ENCODE measurements at regions not wholly inside any gene's neighbourhood (a gene's known extent, or its start where the extent isn't known, plus 50 kb on each side); places are given as distances from the start of the nearest gene placed in this dataset.

- Histone ChIP-seq H3K4me2 (ENCODE audit: insufficient read depth in 1 of 2, low read depth in 2 of 2, low read length in 2 of 2) (no peak overlapping the region), H3K27ac (ENCODE audit: low read depth, low read length) (no peak overlapping the region), H3K36me3 (ENCODE audit: control insufficient read depth in 2 of 4, insufficient read depth in 4 of 4, low read length in 3 of 4) (no peaks in the 10 kb centered on the region; a peak in 1 of 8 replicates), H3K23ac (ENCODE audit: insufficient read length) (no peak overlapping the region), H2BK5ac (ENCODE audit: low read depth, low read length) (no peak overlapping the region), H4K5ac (ENCODE audit: insufficient read length, low read depth, low read length) (no peak overlapping the region), H3K56ac (replicated peaks; ENCODE audit: insufficient read length, low read depth, low read length) (no peak overlapping the region), H3K4me3 (ENCODE audit: extremely low read depth in 1 of 4, insufficient read depth in 2 of 4, low read depth in 3 of 4, low read length in 4 of 4) (no peak overlapping the region), H2BK20ac (ENCODE audit: low read length) (no peak overlapping the region), H2BK120ac (replicated peaks; ENCODE audit: low read depth, low read length) (no peak overlapping the region), H3K79me1 (ENCODE audit: low read depth, low read length) (no peaks in the 10 kb centered on the region), H3K79me2 (ENCODE audit: control insufficient read depth in 1 of 2, insufficient read depth in 2 of 2, low read length in 2 of 2) (no peaks in the 10 kb centered on the region), H4K91ac (replicated peaks; ENCODE audit: insufficient read length, low read length) (no peak overlapping the region), H2AK5ac (ENCODE audit: low read depth, low read length) (no peak overlapping the region), H2AFZ (ENCODE audit: low read length) (no peak overlapping the region), H4K20me1 (replicated peaks in 1 of 2; ENCODE audit: control insufficient read depth in 1 of 2, insufficient read depth in 2 of 2, low read length in 2 of 2) (no peaks in the 10 kb centered on the region), H2BK15ac (ENCODE audit: low read length) (no peak overlapping the region), H3K27me3 (replicated peaks in 1 of 4; ENCODE audit: control insufficient read depth in 3 of 4, extremely low read depth in 1 of 4, insufficient read depth in 3 of 4, low read length in 3 of 4) (no peaks in the 10 kb centered on the region), H3K4ac (replicated peaks; ENCODE audit: insufficient read length, low read depth, low read length) (no peak overlapping the region), H3K9me3 (ENCODE audit: insufficient read depth in 2 of 2, low read depth in 1 of 2, low read length in 1 of 2) (peaks cover 3 to 4% of the 10 kb centered on the region in 2 experiments; a peak in 1 of 4 replicates), H3K18ac (ENCODE audit: extremely low read depth, low read length) (no peak overlapping the region), H4K8ac (ENCODE audit: extremely low read depth, insufficient read depth, low read length) (no peak overlapping the region), H3K23me2 (ENCODE audit: low read depth, low read length) (no peaks in the 10 kb centered on the region), H3K9ac (replicated peaks in 1 of 4; ENCODE audit: extremely low read depth in 1 of 4, low read depth in 3 of 4, low read length in 3 of 4) (no peak overlapping the region), H3K4me1 (replicated peaks in 1 of 4; ENCODE audit: control insufficient read depth in 3 of 4, insufficient read depth in 4 of 4, low read length in 3 of 4) (no peaks in the 10 kb centered on the region), H2BK12ac (ENCODE audit: low read depth, low read length) (no peak overlapping the region), H3K14ac (ENCODE audit: insufficient read length) (no peak overlapping the region)
- CTCF ChIA-PET (ENCODE audit: partially characterized antibody): no interaction called here
- WGBS, 2 experiments (ENCODE audit: extremely low coverage in 1 of 2, insufficient coverage in 1 of 2, insufficient read length in 1 of 2, insufficient replicate concordance in 2 of 2, low coverage in 1 of 2, low lambda C conversion rate in 2 of 2, missing lambda C conversion rate in 1 of 2): 93% methylated on average over 2 of the region's 2 CpGs; no CpG with 5 or more reads in 1 of the 2 experiments
- FAIRE-seq: no peak
- POLR2A ChIA-PET (ENCODE audit: partially characterized antibody): no interaction called here
- no peak for DNase-seq (ENCODE audit: low read depth in 1 of 2, low spot score in 2 of 2)
- no peak for TF ChIP-seq CHD7 (IDR thresholded peaks at IDR 0.05; ENCODE audit: insufficient replicate concordance, low read length)
Measured at GRCh38 chr18:52242711-52243110, 97.3 kb upstream of the DCC start.
